WTC11 (cell line): ENCODE measurements at regions not wholly inside any gene's neighbourhood (a gene's known extent, or its start where the extent isn't known, plus 50 kb on each side); places are given as distances from the start of the nearest gene placed in this dataset.
"Not testable (repeated sequence)": the region's sequence is repeated elsewhere in the genome, so short reads cannot be mapped to it uniquely, and the experiment has no call there.

Experiments
- ATAC-seq: fragments of 200-7000 bp; cut with Tn5 transposase; 2 replicates; pipeline ENCODE4 v1.10.0; 2021; ENCODE audit warnings: mild to moderate bottlenecking, moderate library complexity
- CTCF ChIA-PET: fragments of 300-600 bp; sonication (Branson Sonifier 250); formaldehyde crosslinking; loops from one replicate; lab custom pipeline; 2021; ENCODE audit warnings: antibody characterized with exemption; lab: Charles Lee
- POLR2A ChIA-PET: fragments of 350-600 bp; sonication (Branson Sonifier 250); formaldehyde crosslinking; loops from one replicate; lab custom pipeline; 2021; ENCODE audit warnings: antibody characterized with exemption; lab: Charles Lee
- DNase-seq: peaks from one replicate; pipeline ENCODE4 v3.0.0; 2021; ENCODE audit warnings: low spot score
- H3K27ac Mint-ChIP-seq: 2 replicates; pipeline ENCODE4 v1.8.0; 2021; ENCODE audit warnings: mixed read lengths
- H3K27me3 Mint-ChIP-seq: 2 replicates; pipeline ENCODE4 v1.8.0; 2021; ENCODE audit warnings: low read depth, mild to moderate bottlenecking, moderate library complexity, mixed read lengths
- H3K36me3 Mint-ChIP-seq: 2 replicates; pipeline ENCODE4 v1.8.0; 2021; ENCODE audit warnings: mixed read lengths
- H3K4me1 Mint-ChIP-seq: 2 replicates; pipeline ENCODE4 v1.8.0; 2022; ENCODE audit warnings: mixed read lengths
- H3K4me3 Mint-ChIP-seq: 2 replicates; pipeline ENCODE4 v1.8.0; 2021; ENCODE audit warnings: mild to moderate bottlenecking, moderate library complexity, mixed read lengths
- H3K9me3 Mint-ChIP-seq: 2 replicates; pipeline ENCODE4 v1.8.0; 2021; ENCODE audit warnings: mixed read lengths
- ATF1 ChIP-seq: sonication (generic); formaldehyde crosslinking; IDR thresholded peaks from 2 replicates; pipeline ENCODE4 v1.8.1; 2023; ENCODE audit warnings: mild to moderate bottlenecking, moderate library complexity, missing genetic modification reagents
- CREB1 ChIP-seq: sonication (generic); formaldehyde crosslinking; IDR thresholded peaks from 2 replicates; pipeline ENCODE4 v1.8.0; 2023; ENCODE audit warnings: mild to moderate bottlenecking, missing genetic modification reagents
- E2F1 ChIP-seq: sonication (generic); formaldehyde crosslinking; IDR thresholded peaks from 2 replicates; pipeline ENCODE4 v1.8.0; 2022; ENCODE audit warnings: mild to moderate bottlenecking, missing genetic modification reagents
- FOXJ3 ChIP-seq: sonication (generic); formaldehyde crosslinking; IDR thresholded peaks from 2 replicates; pipeline ENCODE4 v1.9.0; 2021; ENCODE audit warnings: missing genetic modification reagents, mild to moderate bottlenecking, borderline replicate concordance
- GABPB1 ChIP-seq: sonication (generic); formaldehyde crosslinking; IDR thresholded peaks from 2 replicates; pipeline ENCODE4 v1.8.1; 2023; ENCODE audit warnings: mild to moderate bottlenecking, missing genetic modification reagents
- OVOL2 ChIP-seq: fragments of 250-450 bp; sonication (Bioruptor Pico); IDR thresholded peaks from 2 replicates; pipeline ENCODE4 v1.9.0; 2021; ENCODE audit warnings: mild to moderate bottlenecking, borderline replicate concordance
- PRRX2 ChIP-seq: fragments of 250-450 bp; sonication (Bioruptor Pico); IDR thresholded peaks from 2 replicates; pipeline ENCODE4 v1.8.0; 2021; ENCODE audit warnings: mild to moderate bottlenecking
- RORB ChIP-seq: fragments of 250-450 bp; sonication (Bioruptor Pico); IDR thresholded peaks from 2 replicates; pipeline ENCODE4 v1.9.0; 2021; ENCODE audit warnings: mild to moderate bottlenecking
- TCF7 ChIP-seq: sonication (generic); formaldehyde crosslinking; IDR thresholded peaks from 2 replicates; pipeline ENCODE4 v1.8.0; 2022; ENCODE audit warnings: mild to moderate bottlenecking, low read depth, missing genetic modification reagents, moderate library complexity
- TEAD1 ChIP-seq: sonication (generic); formaldehyde crosslinking; IDR thresholded peaks from 2 replicates; pipeline ENCODE4 v1.8.0; 2022; ENCODE audit warnings: mild to moderate bottlenecking, missing genetic modification reagents
- ZBTB43 ChIP-seq: sonication (generic); formaldehyde crosslinking; IDR thresholded peaks from 2 replicates; pipeline ENCODE4 v1.8.1; 2023; ENCODE audit warnings: mild to moderate bottlenecking, missing genetic modification reagents
- ZNF121 ChIP-seq: sonication (generic); formaldehyde crosslinking; IDR thresholded peaks from 2 replicates; pipeline ENCODE4 v1.8.0; 2023; ENCODE audit warnings: missing genetic modification reagents
- ZNF317 ChIP-seq: sonication (generic); formaldehyde crosslinking; IDR thresholded peaks from 2 replicates; pipeline ENCODE4 v1.8.1; 2023; ENCODE audit warnings: low read depth, mild to moderate bottlenecking, moderate library complexity, missing genetic modification reagents, borderline replicate concordance
- TF ChIP-seq, protein P1 (sequence below): sonication (generic); formaldehyde crosslinking; IDR thresholded peaks from 2 replicates; pipeline ENCODE4 v1.8.1; 2022; ENCODE audit warnings: mild to moderate bottlenecking, missing genetic modification reagents, moderate library complexity, borderline replicate concordance
- TF ChIP-seq, protein P2 (sequence below): fragments of 250-450 bp; sonication (Bioruptor Pico); IDR thresholded peaks from 2 replicates; pipeline ENCODE4 v1.9.0; 2021; ENCODE audit warnings: mild to moderate bottlenecking
- TF ChIP-seq, protein P3 (sequence below): sonication (generic); formaldehyde crosslinking; IDR thresholded peaks from 2 replicates; pipeline ENCODE4 v1.8.1; 2023; ENCODE audit warnings: mild to moderate bottlenecking, moderate library complexity, missing genetic modification reagents
- TF ChIP-seq, protein P4 (sequence below): sonication (generic); formaldehyde crosslinking; IDR thresholded peaks from 2 replicates; pipeline ENCODE4 v1.8.1; 2023; ENCODE audit warnings: mild to moderate bottlenecking, missing genetic modification reagents, borderline replicate concordance

DNA sequence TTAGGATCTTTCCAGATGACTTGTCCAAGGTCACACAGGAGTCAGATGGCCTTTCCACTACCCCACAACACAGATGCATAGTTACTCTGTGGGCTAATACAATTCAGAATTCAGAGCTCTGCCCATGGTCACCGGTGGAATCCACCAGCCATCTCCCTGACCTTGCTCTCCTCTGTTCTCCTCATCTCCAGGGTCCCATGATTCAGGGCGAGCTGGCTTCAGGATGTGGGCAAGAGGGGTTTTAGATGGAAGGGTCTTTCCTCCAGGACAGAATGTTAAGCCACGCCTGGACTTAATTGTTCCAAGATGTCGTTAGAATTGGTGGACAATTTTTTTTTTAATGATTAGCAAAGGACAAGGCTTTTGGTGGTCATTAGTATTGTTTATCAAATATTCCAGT is 81.7 kb upstream of the LARP1 start:
- TF ChIP-seq FOXJ3 (CRISPR knock-in tag) (no peak), ZNF121 (CRISPR knock-in tag) (no peak), ZBTB43 (CRISPR knock-in tag) (no peak), ATF1 (CRISPR knock-in tag) (no peak), E2F1 (CRISPR knock-in tag) (no peak), PRRX2 (CRISPR knock-in tag) (no peak), ZNF317 (CRISPR knock-in tag) (no peak), CREB1 (CRISPR knock-in tag) (no peak), GABPB1 (CRISPR knock-in tag) (no peak), RORB (CRISPR knock-in tag) (no peak)
- TF ChIP-seq, protein P1, sequence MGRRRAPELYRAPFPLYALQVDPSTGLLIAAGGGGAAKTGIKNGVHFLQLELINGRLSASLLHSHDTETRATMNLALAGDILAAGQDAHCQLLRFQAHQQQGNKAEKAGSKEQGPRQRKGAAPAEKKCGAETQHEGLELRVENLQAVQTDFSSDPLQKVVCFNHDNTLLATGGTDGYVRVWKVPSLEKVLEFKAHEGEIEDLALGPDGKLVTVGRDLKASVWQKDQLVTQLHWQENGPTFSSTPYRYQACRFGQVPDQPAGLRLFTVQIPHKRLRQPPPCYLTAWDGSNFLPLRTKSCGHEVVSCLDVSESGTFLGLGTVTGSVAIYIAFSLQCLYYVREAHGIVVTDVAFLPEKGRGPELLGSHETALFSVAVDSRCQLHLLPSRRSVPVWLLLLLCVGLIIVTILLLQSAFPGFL (CRISPR knock-in tag) = no peak
- TF ChIP-seq, protein P2, sequence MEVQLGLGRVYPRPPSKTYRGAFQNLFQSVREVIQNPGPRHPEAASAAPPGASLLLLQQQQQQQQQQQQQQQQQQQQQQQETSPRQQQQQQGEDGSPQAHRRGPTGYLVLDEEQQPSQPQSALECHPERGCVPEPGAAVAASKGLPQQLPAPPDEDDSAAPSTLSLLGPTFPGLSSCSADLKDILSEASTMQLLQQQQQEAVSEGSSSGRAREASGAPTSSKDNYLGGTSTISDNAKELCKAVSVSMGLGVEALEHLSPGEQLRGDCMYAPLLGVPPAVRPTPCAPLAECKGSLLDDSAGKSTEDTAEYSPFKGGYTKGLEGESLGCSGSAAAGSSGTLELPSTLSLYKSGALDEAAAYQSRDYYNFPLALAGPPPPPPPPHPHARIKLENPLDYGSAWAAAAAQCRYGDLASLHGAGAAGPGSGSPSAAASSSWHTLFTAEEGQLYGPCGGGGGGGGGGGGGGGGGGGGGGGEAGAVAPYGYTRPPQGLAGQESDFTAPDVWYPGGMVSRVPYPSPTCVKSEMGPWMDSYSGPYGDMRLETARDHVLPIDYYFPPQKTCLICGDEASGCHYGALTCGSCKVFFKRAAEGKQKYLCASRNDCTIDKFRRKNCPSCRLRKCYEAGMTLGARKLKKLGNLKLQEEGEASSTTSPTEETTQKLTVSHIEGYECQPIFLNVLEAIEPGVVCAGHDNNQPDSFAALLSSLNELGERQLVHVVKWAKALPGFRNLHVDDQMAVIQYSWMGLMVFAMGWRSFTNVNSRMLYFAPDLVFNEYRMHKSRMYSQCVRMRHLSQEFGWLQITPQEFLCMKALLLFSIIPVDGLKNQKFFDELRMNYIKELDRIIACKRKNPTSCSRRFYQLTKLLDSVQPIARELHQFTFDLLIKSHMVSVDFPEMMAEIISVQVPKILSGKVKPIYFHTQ = no peak
- TF ChIP-seq, protein P3, sequence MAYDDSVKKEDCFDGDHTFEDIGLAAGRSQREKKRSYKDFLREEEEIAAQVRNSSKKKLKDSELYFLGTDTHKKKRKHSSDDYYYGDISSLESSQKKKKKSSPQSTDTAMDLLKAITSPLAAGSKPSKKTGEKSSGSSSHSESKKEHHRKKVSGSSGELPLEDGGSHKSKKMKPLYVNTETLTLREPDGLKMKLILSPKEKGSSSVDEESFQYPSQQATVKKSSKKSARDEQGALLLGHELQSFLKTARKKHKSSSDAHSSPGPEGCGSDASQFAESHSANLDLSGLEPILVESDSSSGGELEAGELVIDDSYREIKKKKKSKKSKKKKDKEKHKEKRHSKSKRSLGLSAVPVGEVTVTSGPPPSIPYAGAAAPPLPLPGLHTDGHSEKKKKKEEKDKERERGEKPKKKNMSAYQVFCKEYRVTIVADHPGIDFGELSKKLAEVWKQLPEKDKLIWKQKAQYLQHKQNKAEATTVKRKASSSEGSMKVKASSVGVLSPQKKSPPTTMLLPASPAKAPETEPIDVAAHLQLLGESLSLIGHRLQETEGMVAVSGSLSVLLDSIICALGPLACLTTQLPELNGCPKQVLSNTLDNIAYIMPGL = no peak
- peaks cover 18% of the 10 kb centered on the region for H3K9me3 Mint-ChIP-seq
- ATAC-seq = no peak
- no peak overlapping the region for H3K27ac Mint-ChIP-seq
- ChIA-PET POLR2A (interaction anchor here (0.7 kb wide), 1 partner anchor 19 kb away, joined by 3 read pairs; no protein-coding TSS in a partner anchor), CTCF (no interaction called here)
- H3K4me1 Mint-ChIP-seq = peaks cover 6% of the 10 kb centered on the region
- H3K36me3 Mint-ChIP-seq = peaks cover 5% of the 10 kb centered on the region
- peaks cover 3% of the 10 kb centered on the region; the same call in 1 of the 2 replicates for H3K27me3 Mint-ChIP-seq
- no peak for DNase-seq
- no peak overlapping the region for H3K4me3 Mint-ChIP-seq

DNA sequence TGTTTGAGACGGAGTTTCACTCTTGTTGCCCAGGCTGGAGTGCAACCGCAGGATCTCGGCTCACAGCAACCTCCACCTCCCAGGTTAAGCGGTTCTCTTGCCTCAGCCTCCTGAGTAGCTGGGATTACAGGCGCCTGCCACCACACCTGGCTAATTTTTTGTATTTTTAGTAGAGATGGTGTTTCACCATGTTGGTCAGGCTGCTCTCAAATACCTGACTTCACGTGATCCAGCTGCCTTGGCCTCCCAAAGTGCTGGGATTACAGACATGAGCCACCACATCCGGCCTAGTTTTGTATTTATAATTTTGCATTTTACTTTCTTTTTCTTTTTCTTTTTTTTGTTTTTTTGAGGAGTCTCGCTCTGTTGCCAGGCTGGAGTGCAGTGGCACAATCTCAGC is 85.3 kb upstream of the LARP1 start:
- H3K4me1 Mint-ChIP-seq, H3K27ac Mint-ChIP-seq, POLR2A ChIA-PET, ATAC-seq, H3K27me3 Mint-ChIP-seq, H3K4me3 Mint-ChIP-seq, DNase-seq: not testable (repeated sequence)
- CTCF ChIA-PET = interaction anchor here (1.3 kb wide), 1 partner anchor 19 kb away, joined by 3 read pairs; no protein-coding TSS in a partner anchor
- peaks cover 36% of the 10 kb centered on the region for H3K9me3 Mint-ChIP-seq
- peaks cover 22% of the 10 kb centered on the region for H3K36me3 Mint-ChIP-seq

DNA sequence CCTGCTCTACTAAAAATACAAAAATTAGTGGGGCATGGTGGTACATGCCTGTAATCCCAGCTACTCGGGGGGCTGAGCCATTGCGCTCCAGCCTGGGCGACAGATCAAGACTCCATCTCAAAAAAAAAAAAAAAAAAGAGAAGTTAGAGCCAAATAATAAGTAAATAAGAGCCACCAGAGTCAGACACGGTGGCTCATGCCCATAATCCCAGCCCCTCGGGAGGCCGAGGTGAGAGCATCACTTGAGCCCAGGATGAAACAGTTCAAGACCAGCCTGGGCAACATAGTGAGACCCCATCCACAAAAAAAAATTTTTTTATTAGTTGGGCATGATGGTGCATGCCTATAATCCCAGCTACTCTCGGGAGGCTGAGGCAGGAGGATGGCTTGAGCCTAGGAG is 85.8 kb upstream of the LARP1 start:
- ATAC-seq (no peak), DNase-seq (no peak)
- peaks cover 9% of the 10 kb centered on the region; the same call in 1 of the 2 replicates for H3K27me3 Mint-ChIP-seq
- no peak overlapping the region for H3K4me3 Mint-ChIP-seq
- H3K27ac Mint-ChIP-seq = no peak overlapping the region
- peaks cover 26% of the 10 kb centered on the region for H3K36me3 Mint-ChIP-seq
- no peaks in the 10 kb centered on the region for H3K4me1 Mint-ChIP-seq
- peaks cover 39% of the 10 kb centered on the region for H3K9me3 Mint-ChIP-seq
- ChIA-PET POLR2A (no interaction called here), CTCF (interaction anchor here (1.3 kb wide), 1 partner anchor 19 kb away, joined by 3 read pairs; no protein-coding TSS in a partner anchor)
- TF ChIP-seq PRRX2 (CRISPR knock-in tag) (no peak), ZNF121 (CRISPR knock-in tag) (peak; percentile 20; the same call in 1 of the 2 replicates), TEAD1 (CRISPR knock-in tag) (no peak), OVOL2 (CRISPR knock-in tag) (no peak), TCF7 (CRISPR knock-in tag) (no peak)
- TF ChIP-seq, protein P4, sequence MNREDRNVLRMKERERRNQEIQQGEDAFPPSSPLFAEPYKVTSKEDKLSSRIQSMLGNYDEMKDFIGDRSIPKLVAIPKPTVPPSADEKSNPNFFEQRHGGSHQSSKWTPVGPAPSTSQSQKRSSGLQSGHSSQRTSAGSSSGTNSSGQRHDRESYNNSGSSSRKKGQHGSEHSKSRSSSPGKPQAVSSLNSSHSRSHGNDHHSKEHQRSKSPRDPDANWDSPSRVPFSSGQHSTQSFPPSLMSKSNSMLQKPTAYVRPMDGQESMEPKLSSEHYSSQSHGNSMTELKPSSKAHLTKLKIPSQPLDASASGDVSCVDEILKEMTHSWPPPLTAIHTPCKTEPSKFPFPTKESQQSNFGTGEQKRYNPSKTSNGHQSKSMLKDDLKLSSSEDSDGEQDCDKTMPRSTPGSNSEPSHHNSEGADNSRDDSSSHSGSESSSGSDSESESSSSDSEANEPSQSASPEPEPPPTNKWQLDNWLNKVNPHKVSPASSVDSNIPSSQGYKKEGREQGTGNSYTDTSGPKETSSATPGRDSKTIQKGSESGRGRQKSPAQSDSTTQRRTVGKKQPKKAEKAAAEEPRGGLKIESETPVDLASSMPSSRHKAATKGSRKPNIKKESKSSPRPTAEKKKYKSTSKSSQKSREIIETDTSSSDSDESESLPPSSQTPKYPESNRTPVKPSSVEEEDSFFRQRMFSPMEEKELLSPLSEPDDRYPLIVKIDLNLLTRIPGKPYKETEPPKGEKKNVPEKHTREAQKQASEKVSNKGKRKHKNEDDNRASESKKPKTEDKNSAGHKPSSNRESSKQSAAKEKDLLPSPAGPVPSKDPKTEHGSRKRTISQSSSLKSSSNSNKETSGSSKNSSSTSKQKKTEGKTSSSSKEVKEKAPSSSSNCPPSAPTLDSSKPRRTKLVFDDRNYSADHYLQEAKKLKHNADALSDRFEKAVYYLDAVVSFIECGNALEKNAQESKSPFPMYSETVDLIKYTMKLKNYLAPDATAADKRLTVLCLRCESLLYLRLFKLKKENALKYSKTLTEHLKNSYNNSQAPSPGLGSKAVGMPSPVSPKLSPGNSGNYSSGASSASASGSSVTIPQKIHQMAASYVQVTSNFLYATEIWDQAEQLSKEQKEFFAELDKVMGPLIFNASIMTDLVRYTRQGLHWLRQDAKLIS (CRISPR knock-in tag) = no peak
